ENCODE measurements at regions not wholly inside any gene's neighbourhood (a gene's known extent, or its start where the extent isn't known, plus 50 kb on each side); places are given as distances from the start of the nearest gene placed in this dataset.

DNA sequence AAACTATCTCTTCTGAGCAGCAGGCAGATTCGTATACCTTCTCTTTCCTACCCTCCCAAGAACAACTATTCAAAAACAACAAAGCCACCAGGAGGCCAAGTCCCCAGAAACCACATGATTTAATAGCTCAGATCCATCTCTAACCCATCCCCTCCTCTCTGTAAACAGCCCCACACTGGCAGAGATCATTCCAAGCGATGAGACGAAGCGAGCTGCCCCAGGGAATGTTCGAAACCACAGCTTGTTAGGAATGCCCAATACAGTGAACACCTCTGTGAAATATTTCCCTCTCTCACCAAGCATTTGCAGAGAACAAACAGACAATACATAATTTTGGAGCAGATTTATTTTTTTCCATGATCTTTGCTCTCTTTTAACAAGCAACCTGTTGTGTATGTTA is 231.8 kb downstream of the SOD2 start:
- CTCF ChIA-PET (ENCODE audit: low intra/inter-chr PET ratio): no interaction called here
- BruUV-seq (replicated peaks): no TSS peak
- POLR2A ChIA-PET: interaction anchor here (0.5 to 0.8 kb wide), 2 partner anchors 10 to 19 kb away, joined by 3 to 4 read pairs; no protein-coding TSS in a partner anchor
- Histone ChIP-seq H4K20me1 (replicated peaks; ENCODE audit: control insufficient read depth, insufficient read depth, low read length) (0 out of 2 replicates have a peak, but pooled peaks cover 5% of the 10 kb centered on the region), H3K4me1 (replicated peaks in 1 of 2; ENCODE audit: control insufficient read depth in 2 of 2, insufficient read depth in 2 of 2, low read length in 2 of 2) (no peaks in the 10 kb centered on the region), H3K27me3 (ENCODE audit: control insufficient read depth in 2 of 2, insufficient read depth in 2 of 2, low read length in 2 of 2) (peaks cover 6 to 17% of the 10 kb centered on the region in 2 experiments), H3K79me2 (ENCODE audit: control insufficient read depth, insufficient read depth, low read length) (no peaks in the 10 kb centered on the region), H3K27ac (ENCODE audit: extremely low read depth, low read depth, low read length) (no peak overlapping the region), H3K9me1 (ENCODE audit: control insufficient read depth, insufficient read depth, low read length) (no peaks in the 10 kb centered on the region), H3K4me3 (no peak overlapping the region), H3K4me2 (ENCODE audit: insufficient read depth, low read length) (no peak overlapping the region), H3K9me3 (replicated peaks; ENCODE audit: control insufficient read depth, insufficient read depth, low read depth, low read length) (no peaks in the 10 kb centered on the region), H3K36me3 (ENCODE audit: control insufficient read depth, insufficient read depth, low read length) (no peaks in the 10 kb centered on the region), H3K9ac (ENCODE audit: insufficient read depth in 1 of 2, low read depth in 2 of 2, low read length in 2 of 2) (no peak overlapping the region), H2AFZ (ENCODE audit: low read depth, low read length) (no peak overlapping the region)
- in situ Hi-C loops (cut with MboI): no loop called here
- 2% methylated on average over 5 of the region's 5 CpGs for WGBS (ENCODE audit: insufficient coverage, low coverage, missing lambda C conversion rate)
- ATAC-seq (no peak), FAIRE-seq (no peak), DNase-seq (ENCODE audit: extremely low read depth in 1 of 4, low spot score in 3 of 4) (no peak)
- intact Hi-C loops (cut with micrococcal nuclease): no loop called here
- no peak for TF ChIP-seq HNRNPLL (IDR thresholded peaks at IDR 0.05; ENCODE audit: low read depth, low read length, poor library complexity, severe bottlenecking)
- TF ChIP-seq, protein P1, sequence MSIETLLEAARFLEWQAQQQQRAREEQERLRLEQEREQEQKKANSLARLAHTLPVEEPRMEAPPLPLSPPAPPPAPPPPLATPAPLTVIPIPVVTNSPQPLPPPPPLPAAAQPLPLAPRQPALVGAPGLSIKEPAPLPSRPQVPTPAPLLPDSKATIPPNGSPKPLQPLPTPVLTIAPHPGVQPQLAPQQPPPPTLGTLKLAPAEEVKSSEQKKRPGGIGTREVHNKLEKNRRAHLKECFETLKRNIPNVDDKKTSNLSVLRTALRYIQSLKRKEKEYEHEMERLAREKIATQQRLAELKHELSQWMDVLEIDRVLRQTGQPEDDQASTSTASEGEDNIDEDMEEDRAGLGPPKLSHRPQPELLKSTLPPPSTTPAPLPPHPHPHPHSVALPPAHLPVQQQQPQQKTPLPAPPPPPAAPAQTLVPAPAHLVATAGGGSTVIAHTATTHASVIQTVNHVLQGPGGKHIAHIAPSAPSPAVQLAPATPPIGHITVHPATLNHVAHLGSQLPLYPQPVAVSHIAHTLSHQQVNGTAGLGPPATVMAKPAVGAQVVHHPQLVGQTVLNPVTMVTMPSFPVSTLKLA (conservative IDR thresholded peaks at IDR 0.05): no peak
- TF ChIP-seq, protein P2, sequence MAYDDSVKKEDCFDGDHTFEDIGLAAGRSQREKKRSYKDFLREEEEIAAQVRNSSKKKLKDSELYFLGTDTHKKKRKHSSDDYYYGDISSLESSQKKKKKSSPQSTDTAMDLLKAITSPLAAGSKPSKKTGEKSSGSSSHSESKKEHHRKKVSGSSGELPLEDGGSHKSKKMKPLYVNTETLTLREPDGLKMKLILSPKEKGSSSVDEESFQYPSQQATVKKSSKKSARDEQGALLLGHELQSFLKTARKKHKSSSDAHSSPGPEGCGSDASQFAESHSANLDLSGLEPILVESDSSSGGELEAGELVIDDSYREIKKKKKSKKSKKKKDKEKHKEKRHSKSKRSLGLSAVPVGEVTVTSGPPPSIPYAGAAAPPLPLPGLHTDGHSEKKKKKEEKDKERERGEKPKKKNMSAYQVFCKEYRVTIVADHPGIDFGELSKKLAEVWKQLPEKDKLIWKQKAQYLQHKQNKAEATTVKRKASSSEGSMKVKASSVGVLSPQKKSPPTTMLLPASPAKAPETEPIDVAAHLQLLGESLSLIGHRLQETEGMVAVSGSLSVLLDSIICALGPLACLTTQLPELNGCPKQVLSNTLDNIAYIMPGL (CRISPR knock-in tag; IDR thresholded peaks at IDR 0.05): no peak
- TF ChIP-seq, protein P3, sequence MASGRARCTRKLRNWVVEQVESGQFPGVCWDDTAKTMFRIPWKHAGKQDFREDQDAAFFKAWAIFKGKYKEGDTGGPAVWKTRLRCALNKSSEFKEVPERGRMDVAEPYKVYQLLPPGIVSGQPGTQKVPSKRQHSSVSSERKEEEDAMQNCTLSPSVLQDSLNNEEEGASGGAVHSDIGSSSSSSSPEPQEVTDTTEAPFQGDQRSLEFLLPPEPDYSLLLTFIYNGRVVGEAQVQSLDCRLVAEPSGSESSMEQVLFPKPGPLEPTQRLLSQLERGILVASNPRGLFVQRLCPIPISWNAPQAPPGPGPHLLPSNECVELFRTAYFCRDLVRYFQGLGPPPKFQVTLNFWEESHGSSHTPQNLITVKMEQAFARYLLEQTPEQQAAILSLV (tag; IDR thresholded peaks at IDR 0.05): no peak
- TF ChIP-seq BRCA1 (IDR thresholded peaks at IDR 0.05): no peak
- TF ChIP-seq BRCA1 (CRISPR knock-in tag; IDR thresholded peaks at IDR 0.05): no peak
- no peak for TF ChIP-seq ZNF766 (CRISPR knock-in tag; conservative IDR thresholded peaks at IDR 0.05)
- TF ChIP-seq SAFB2 (IDR thresholded peaks at IDR 0.05; ENCODE audit: borderline replicate concordance, low read depth, low read length, severe bottlenecking): no peak
- TF ChIP-seq ZNF316 (IDR thresholded peaks at IDR 0.05): no peak
- TF ChIP-seq TOE1 (IDR thresholded peaks at IDR 0.05; ENCODE audit: borderline replicate concordance): no peak
- no peak for TF ChIP-seq TOE1 (CRISPR knock-in tag; IDR thresholded peaks at IDR 0.05; ENCODE audit: borderline replicate concordance, low read depth)
- no peak for TF ChIP-seq RAD21 (CRISPR knock-in tag; conservative IDR thresholded peaks at IDR 0.05 in 1 of 2, IDR thresholded peaks at IDR 0.05 in 1 of 2)
- TF ChIP-seq, protein P4, sequence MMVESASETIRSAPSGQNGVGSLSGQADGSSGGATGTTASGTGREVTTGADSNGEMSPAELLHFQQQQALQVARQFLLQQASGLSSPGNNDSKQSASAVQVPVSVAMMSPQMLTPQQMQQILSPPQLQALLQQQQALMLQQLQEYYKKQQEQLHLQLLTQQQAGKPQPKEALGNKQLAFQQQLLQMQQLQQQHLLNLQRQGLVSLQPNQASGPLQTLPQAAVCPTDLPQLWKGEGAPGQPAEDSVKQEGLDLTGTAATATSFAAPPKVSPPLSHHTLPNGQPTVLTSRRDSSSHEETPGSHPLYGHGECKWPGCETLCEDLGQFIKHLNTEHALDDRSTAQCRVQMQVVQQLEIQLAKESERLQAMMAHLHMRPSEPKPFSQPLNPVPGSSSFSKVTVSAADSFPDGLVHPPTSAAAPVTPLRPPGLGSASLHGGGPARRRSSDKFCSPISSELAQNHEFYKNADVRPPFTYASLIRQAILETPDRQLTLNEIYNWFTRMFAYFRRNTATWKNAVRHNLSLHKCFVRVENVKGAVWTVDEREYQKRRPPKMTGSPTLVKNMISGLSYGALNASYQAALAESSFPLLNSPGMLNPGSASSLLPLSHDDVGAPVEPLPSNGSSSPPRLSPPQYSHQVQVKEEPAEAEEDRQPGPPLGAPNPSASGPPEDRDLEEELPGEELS (CRISPR knock-in tag; IDR thresholded peaks at IDR 0.05; ENCODE audit: borderline replicate concordance): no peak
- no peak for TF ChIP-seq CTBP1 (IDR thresholded peaks at IDR 0.05; ENCODE audit: borderline replicate concordance)
- no peak for TF ChIP-seq ZC3H11A (IDR thresholded peaks at IDR 0.05; ENCODE audit: low read depth, low read length)

Measured in K562 (cell line).